Fibroblast of the aortic adventitia (primary cell): ENCODE measurements at regions not wholly inside any gene's neighbourhood (a gene's known extent, or its start where the extent isn't known, plus 50 kb on each side); places are given as distances from the start of the nearest gene placed in this dataset.

Experiments used
- DNase-seq: peaks from one replicate; pipeline ENCODE4 v3.0.0-alpha.2; 2010; ENCODE audit warnings: low read depth
- H3K4me3 ChIP-seq: 2 replicates; pipeline ENCODE4 v1.5.1; 2011; ENCODE audit warnings: low read depth, mild to moderate bottlenecking, control low read depth, low read length, moderate library complexity
- TF ChIP-seq, protein P1 (sequence below): IDR thresholded peaks from 2 replicates; pipeline ENCODE4 v1.5.1; 2011; ENCODE audit warnings: mild to moderate bottlenecking, low read length, control low read depth, inconsistent platforms; ENCODE audit not compliant: insufficient read depth

DNA sequence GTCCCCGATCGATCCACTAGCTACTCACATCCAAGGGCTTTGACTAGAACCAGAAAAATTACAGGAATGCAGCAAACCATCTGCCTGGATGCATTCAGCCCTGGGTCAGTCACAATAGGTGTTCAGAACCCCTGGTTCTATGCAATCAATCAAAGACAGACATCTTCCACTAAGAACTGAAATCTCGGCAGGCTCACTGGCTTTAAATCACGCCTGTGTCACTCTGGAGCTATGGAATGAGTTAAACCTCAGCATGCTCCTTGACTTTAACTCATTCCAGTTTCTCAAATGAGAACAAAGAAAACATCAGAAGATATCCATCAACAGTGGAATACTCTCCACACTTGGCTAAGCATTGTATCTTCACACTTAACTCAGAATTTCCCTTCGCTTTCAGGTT, 68.1 kb upstream of the SPTBN1 start:
- TF ChIP-seq, protein P1, sequence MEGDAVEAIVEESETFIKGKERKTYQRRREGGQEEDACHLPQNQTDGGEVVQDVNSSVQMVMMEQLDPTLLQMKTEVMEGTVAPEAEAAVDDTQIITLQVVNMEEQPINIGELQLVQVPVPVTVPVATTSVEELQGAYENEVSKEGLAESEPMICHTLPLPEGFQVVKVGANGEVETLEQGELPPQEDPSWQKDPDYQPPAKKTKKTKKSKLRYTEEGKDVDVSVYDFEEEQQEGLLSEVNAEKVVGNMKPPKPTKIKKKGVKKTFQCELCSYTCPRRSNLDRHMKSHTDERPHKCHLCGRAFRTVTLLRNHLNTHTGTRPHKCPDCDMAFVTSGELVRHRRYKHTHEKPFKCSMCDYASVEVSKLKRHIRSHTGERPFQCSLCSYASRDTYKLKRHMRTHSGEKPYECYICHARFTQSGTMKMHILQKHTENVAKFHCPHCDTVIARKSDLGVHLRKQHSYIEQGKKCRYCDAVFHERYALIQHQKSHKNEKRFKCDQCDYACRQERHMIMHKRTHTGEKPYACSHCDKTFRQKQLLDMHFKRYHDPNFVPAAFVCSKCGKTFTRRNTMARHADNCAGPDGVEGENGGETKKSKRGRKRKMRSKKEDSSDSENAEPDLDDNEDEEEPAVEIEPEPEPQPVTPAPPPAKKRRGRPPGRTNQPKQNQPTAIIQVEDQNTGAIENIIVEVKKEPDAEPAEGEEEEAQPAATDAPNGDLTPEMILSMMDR = no peak
- no peak overlapping the region for H3K4me3 ChIP-seq
- DNase-seq = no peak

DNA sequence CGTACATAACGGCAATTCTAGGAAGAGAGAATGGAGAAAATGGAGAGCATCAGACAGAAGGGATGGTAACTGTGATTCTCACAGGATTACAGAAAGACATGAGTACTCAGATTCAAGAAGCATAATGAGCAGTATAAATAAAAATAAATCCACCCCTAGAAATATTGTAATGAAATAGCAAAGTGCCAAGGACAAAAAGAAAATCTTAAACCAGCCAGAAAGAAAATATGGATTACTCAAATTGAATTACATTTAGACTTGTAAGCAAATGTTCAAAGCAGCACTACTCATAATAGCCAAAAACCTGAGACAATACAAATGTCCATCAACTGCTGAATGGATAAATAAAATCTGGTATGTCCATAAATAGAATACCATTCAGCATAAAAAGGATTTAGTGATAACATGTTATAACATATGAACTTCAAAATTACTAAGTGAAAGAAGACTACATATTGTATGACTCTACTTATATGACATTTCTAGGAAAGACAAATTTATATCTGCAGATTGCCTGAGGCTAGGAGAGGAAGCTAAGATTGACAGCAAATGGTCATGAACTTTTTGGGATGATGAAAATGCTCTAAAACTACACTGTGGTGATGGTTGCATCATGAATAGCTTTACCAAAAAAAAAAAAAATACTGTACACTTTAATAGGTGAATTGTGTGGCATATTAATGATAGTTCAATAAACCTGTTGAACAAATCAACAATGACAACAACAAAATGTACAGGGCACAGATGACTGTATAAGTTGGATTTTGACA, 63.4 kb upstream of the SPTBN1 start:
- H3K4me3 ChIP-seq = no peak overlapping the region
- TF ChIP-seq, protein P1 = no peak
- no peak for DNase-seq

DNA sequence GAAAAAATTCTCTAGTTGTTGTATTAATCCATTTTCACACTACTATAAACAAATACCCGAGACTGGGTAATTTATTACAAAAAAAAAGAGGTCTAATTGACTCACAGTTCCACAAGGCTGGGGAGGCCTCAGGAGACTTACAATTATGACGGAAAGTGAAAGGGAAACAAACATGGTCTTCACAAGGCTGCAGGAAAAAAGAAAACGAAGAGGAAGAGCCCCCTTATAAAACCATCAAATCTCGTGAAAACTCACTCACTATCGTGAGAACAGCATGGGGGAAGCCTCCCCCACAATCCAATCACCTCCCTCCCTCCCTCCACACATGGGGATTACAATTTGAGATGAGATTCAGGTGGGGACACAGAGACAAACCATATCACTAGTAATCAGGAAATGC, 61.7 kb upstream of the SPTBN1 start:
- no peak overlapping the region for H3K4me3 ChIP-seq
- DNase-seq = peak; percentile 21
- TF ChIP-seq, protein P1 = no peak

- H3K4me3 ChIP-seq = no peak overlapping the region
- TF ChIP-seq, protein P1 = no peak
- DNase-seq = peak; percentile 69
Measured at GRCh38 chr2:54396107-54396506, 60.0 kb upstream of the SPTBN1 start.

DNA sequence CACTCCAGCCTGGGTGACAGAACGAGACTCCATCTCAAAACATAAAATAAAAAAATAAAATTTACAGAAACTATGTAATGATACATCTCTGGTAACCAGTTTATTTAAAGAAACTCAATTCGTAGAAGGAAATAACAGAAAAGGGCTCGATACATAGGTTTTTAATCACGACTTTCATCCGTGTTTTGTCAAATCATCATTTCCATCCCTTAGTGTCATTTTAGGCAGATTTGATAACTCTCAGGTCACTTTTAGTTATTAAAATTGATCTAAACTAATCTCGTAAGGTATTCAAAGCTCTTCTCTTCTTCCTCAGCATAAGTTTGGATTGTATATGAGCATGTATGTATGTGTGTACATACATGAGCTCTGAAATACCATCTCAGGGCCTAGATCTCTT, 59.3 kb upstream of the SPTBN1 start:
- no peak for DNase-seq
- no peak overlapping the region for H3K4me3 ChIP-seq
- TF ChIP-seq, protein P1 = no peak

DNA sequence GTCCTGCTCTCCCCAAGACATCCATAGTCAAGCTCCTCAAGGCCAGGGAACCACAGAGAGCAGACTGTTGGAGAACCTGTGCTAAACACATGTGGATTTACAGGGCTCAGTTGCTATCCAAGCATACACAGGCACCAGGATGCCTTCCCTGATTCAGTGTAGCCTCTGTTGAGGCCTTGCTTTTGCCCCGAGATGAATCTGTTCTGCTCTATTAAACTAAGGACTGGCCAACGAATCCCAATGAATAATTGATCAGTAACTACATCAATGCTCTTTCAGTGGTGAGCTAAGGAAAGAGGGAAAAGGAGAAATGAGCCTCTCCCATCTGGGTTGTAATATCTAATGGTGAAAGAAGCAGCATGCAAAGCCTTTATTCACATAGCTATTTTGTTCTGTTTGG, 58.7 kb upstream of the SPTBN1 start:
- DNase-seq = no peak
- no peak overlapping the region for H3K4me3 ChIP-seq
- TF ChIP-seq, protein P1 = no peak

DNA sequence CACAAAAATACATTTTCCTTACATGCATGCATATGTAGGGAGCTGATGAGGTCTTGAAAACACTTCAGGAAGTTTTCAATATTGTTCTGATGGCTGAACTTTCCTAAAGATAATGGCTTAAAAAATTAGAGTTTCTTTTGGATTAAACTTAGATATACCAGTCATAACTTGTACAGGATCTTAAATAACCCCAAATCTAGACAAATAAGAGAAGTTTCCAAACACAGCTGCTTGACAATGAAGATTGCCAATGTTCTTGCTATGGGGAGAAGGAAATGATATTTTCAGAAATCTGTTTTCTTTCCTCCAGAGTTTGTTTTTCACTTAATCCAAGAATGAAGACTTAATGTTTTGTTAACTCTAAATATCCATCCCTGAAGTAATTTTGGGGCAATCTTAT, 54.6 kb upstream of the SPTBN1 start:
- no peak for DNase-seq
- TF ChIP-seq, protein P1 = no peak
- H3K4me3 ChIP-seq = no peak overlapping the region
